ENCODE measurements at regions not wholly inside any gene's neighbourhood (a gene's known extent, or its start where the extent isn't known, plus 50 kb on each side); places are given as distances from the start of the nearest gene placed in this dataset.

- Histone ChIP-seq H3K4me1 (peaks cover 6 to 10% of the 10 kb centered on the region in 2 donors), H3K36me3 (no peaks in the 10 kb centered on the region), H3K27me3 (no peaks in the 10 kb centered on the region), H3K4me3 (peak overlapping the region; percentile 57 to 92 (median 67)), H3K27ac (peak overlapping the region in 2 of 4 donors; percentile 37 to 68), H3K9me3 (no peaks in the 10 kb centered on the region)
- ATAC-seq (peak; percentile 98 to 99), DNase-seq (peak; percentile 58 to 79)
- TF ChIP-seq CTCF (IDR thresholded peaks at IDR 0.05 in 4 of 5, conservative IDR thresholded peaks at IDR 0.05 in 1 of 5) (peak; percentile 54 to 86 (median 76)), POLR2A (IDR thresholded peaks at IDR 0.05) (no peak)
- intact Hi-C loops (cut with DNase I; ENCODE audit: low total_unique reads) (loop anchor here (1.0 kb wide), 1 partner anchor 13 kb away; no protein-coding TSS in a partner anchor), in situ Hi-C loops (cut with MboI; ENCODE audit: low sequenced_read_pairs in 4 of 4) (loop anchor here in 1 of 4 donors (10.0 kb wide), 1 partner anchor 398 kb away; no protein-coding TSS in a partner anchor)
Observed at GRCh38 chr20:1776681-1777475, 118.3 kb upstream of the SIRPA start.

GRCh38 chr20:1775117-1775516 lies 117.5 kb upstream of the SIRPG start:
- intact Hi-C loops (cut with DNase I; ENCODE audit: low total_unique reads) (no loop called here), in situ Hi-C loops (cut with MboI; ENCODE audit: low sequenced_read_pairs in 4 of 4) (loop anchor here in 1 of 4 donors (10.0 kb wide), 1 partner anchor 400 kb away; no protein-coding TSS in a partner anchor)

GRCh38 chr20:1774479-1774878 lies 116.9 kb upstream of the SIRPG start:
- TF ChIP-seq POLR2A (IDR thresholded peaks at IDR 0.05) (no peak), CTCF (IDR thresholded peaks at IDR 0.05 in 4 of 5, conservative IDR thresholded peaks at IDR 0.05 in 1 of 5) (no peak)

More at GRCh38 chr20:1775117-1775516, 117.5 kb upstream of the SIRPG start:
- DNase-seq (no peak), ATAC-seq (no peak)
- peaks cover 6 to 10% of the 10 kb centered on the region in 2 donors for H3K4me1 ChIP-seq
- no peak overlapping the region for H3K4me3 ChIP-seq
- no peak overlapping the region for H3K27ac ChIP-seq
- no peak for TF ChIP-seq POLR2A (IDR thresholded peaks at IDR 0.05)
- no peak for TF ChIP-seq CTCF (IDR thresholded peaks at IDR 0.05 in 4 of 5, conservative IDR thresholded peaks at IDR 0.05 in 1 of 5)
- H3K27me3 ChIP-seq = no peaks in the 10 kb centered on the region
- no peaks in the 10 kb centered on the region for H3K9me3 ChIP-seq
- H3K36me3 ChIP-seq = no peaks in the 10 kb centered on the region

GRCh38 chr20:1773816-1774215 lies 116.2 kb upstream of the SIRPG start:
- TF ChIP-seq CTCF (IDR thresholded peaks at IDR 0.05 in 4 of 5, conservative IDR thresholded peaks at IDR 0.05 in 1 of 5) = no peak
- no peak for TF ChIP-seq POLR2A (IDR thresholded peaks at IDR 0.05)
- Histone ChIP-seq H3K4me3 (no peak overlapping the region), H3K27ac (no peak overlapping the region), H3K27me3 (no peaks in the 10 kb centered on the region), H3K4me1 (peaks cover 6 to 10% of the 10 kb centered on the region in 2 donors), H3K9me3 (no peaks in the 10 kb centered on the region), H3K36me3 (no peaks in the 10 kb centered on the region)
- DNase-seq = no peak
- ATAC-seq = no peak
- in situ Hi-C loops (cut with MboI; ENCODE audit: low sequenced_read_pairs in 4 of 4) = loop anchor here in 3 of 4 donors (10.0 to 25.0 kb wide), 3 partner anchors 313 to 401 kb away; no protein-coding TSS in a partner anchor
- intact Hi-C loops (cut with DNase I; ENCODE audit: low total_unique reads) = no loop called here

More at GRCh38 chr20:1774479-1774878, 116.9 kb upstream of the SIRPG start:
- intact Hi-C loops (cut with DNase I; ENCODE audit: low total_unique reads) = no loop called here
- Histone ChIP-seq H3K4me3 (no peak overlapping the region), H3K27me3 (no peaks in the 10 kb centered on the region), H3K9me3 (no peaks in the 10 kb centered on the region), H3K36me3 (no peaks in the 10 kb centered on the region), H3K4me1 (peaks cover 6 to 10% of the 10 kb centered on the region in 2 donors), H3K27ac (no peak overlapping the region)
- ATAC-seq (no peak), DNase-seq (no peak)
- in situ Hi-C loops (cut with MboI; ENCODE audit: low sequenced_read_pairs in 4 of 4) = loop anchor here in 3 of 4 donors (10.0 to 25.0 kb wide), 3 partner anchors 313 to 400 kb away; no protein-coding TSS in a partner anchor

Measured in gastrocnemius medialis (tissue), 4 donors.